Naive thymus-derived CD8-positive, alpha-beta T cell (primary cell): ENCODE measurements at regions not wholly inside any gene's neighbourhood (a gene's known extent, or its start where the extent isn't known, plus 50 kb on each side); places are given as distances from the start of the nearest gene placed in this dataset.

Source experiments
- ATAC-seq, 2 donors: fragments of 150-1000 bp; cut with Tn5 transposase in 1 of 2; sonication (Bioruptor Pico), chemical (Tn5 transposase) in 1 of 2; 1 replicate in 1 of 2; 2 replicates in 1 of 2; pipeline ENCODE4 v1.10.0; 2021; ENCODE audit warnings: mild to moderate bottlenecking in 2 of 2, moderate library complexity in 2 of 2
- POLR2A ChIA-PET: fragments of 350-600 bp; sonication (Branson Sonifier 250); formaldehyde crosslinking; loops from one replicate; lab custom pipeline; 2021; ENCODE audit warnings: antibody characterized with exemption; lab: Charles Lee
- DNase-seq, 10 donors: peaks; one replicate each; pipeline versions ENCODE4 v3.0.0 to v3.0.0-alpha.2; 2020 to 2022
- H3K27ac Mint-ChIP-seq, 10 donors: one replicate each; pipeline ENCODE4 v1.8.0; 2020 to 2022; ENCODE audit warnings: mild to moderate bottlenecking in 10 of 10, mixed read lengths in 10 of 10, moderate library complexity in 4 of 10, inconsistent platforms in 1 of 10
- H3K27me3 Mint-ChIP-seq, 5 donors: one replicate each; pipeline ENCODE4 v1.8.0; 2021 to 2022; ENCODE audit warnings: mixed read lengths in 5 of 5
- H3K36me3 Mint-ChIP-seq, 3 donors: one replicate each; pipeline ENCODE4 v1.8.0; 2020 to 2022; ENCODE audit warnings: mixed read lengths in 3 of 3, mild to moderate bottlenecking in 2 of 3, inconsistent platforms in 1 of 3
- H3K4me1 Mint-ChIP-seq, 4 donors: one replicate each; pipeline ENCODE4 v1.8.0; 2021 to 2022; ENCODE audit warnings: mixed read lengths in 4 of 4
- H3K4me3 Mint-ChIP-seq, 10 donors: one replicate each; pipeline ENCODE4 v1.8.0; 2020 to 2022; ENCODE audit warnings: mild to moderate bottlenecking in 10 of 10, mixed read lengths in 10 of 10, moderate library complexity in 6 of 10, inconsistent platforms in 1 of 10
- H3K9me3 Mint-ChIP-seq, 9 donors: one replicate each; pipeline ENCODE4 v1.8.0; 2020 to 2022; ENCODE audit warnings: mixed read lengths in 9 of 9, mild to moderate bottlenecking in 3 of 9, inconsistent platforms in 1 of 9, moderate library complexity in 1 of 9

- H3K9me3 Mint-ChIP-seq, result peaks cover 0 to 6% (median 0%) of the 10 kb centered on the region in 9 donors
- peaks cover 22 to 50% (median 45%) of the 10 kb centered on the region in 4 donors for H3K4me1 Mint-ChIP-seq
- H3K4me3 Mint-ChIP-seq, result peak overlapping the region in 1 of 10 donors; percentile 8
- ATAC-seq (no peak), DNase-seq (no peak)
- H3K36me3 Mint-ChIP-seq, result no peaks in the 10 kb centered on the region
- no peaks in the 10 kb centered on the region for H3K27me3 Mint-ChIP-seq
- POLR2A ChIA-PET, result no interaction called here
- H3K27ac Mint-ChIP-seq, result peak overlapping the region in 8 of 10 donors; percentile 4 to 72 (median 49)
Measured at GRCh38 chr13:108407495-108407894, 138.0 kb downstream of the TNFSF13B start.

- no peaks in the 10 kb centered on the region for H3K27me3 Mint-ChIP-seq
- H3K4me1 Mint-ChIP-seq, result peaks cover 23 to 52% (median 49%) of the 10 kb centered on the region in 4 donors
- H3K4me3 Mint-ChIP-seq, result peak overlapping the region in 7 of 10 donors; percentile 1 to 69 (median 38)
- H3K9me3 Mint-ChIP-seq, result peaks cover 0 to 6% (median 0%) of the 10 kb centered on the region in 9 donors
- peak in 1 of 10 donors; percentile 9 for DNase-seq
- ATAC-seq, result peak; percentile 56 to 66
- peak overlapping the region; percentile 40 to 93 (median 76) for H3K27ac Mint-ChIP-seq
- POLR2A ChIA-PET, result no interaction called here
- H3K36me3 Mint-ChIP-seq, result peaks cover 0 to 1% (median 0%) of the 10 kb centered on the region in 3 donors
Measured at GRCh38 chr13:108408672-108409071, 139.2 kb downstream of the TNFSF13B start.

GRCh38 chr13:108409730-108410129 lies 140.2 kb downstream of the TNFSF13B start:
- Mint-ChIP-seq H3K9me3 (peaks cover 0 to 6% (median 0%) of the 10 kb centered on the region in 9 donors), H3K27ac (peak overlapping the region in 7 of 10 donors; percentile 29 to 90 (median 70)), H3K36me3 (peaks cover 0 to 1% (median 0%) of the 10 kb centered on the region in 3 donors), H3K27me3 (no peaks in the 10 kb centered on the region), H3K4me1 (peaks cover 22 to 53% (median 50%) of the 10 kb centered on the region in 4 donors), H3K4me3 (peak overlapping the region in 8 of 10 donors; percentile 7 to 69 (median 54))
- ATAC-seq (peak; percentile 39 to 54), DNase-seq (peak in 3 of 10 donors; percentile 9 to 37 (median 9))
- POLR2A ChIA-PET, result no interaction called here

GRCh38 chr13:108419768-108420167 lies 150.2 kb downstream of the TNFSF13B start:
- POLR2A ChIA-PET, result no interaction called here
- ATAC-seq (no peak), DNase-seq (no peak)
- Mint-ChIP-seq H3K27ac (peak overlapping the region in 2 of 10 donors; percentile 14 to 21), H3K9me3 (peaks cover 0 to 12% (median 4%) of the 10 kb centered on the region in 9 donors), H3K4me3 (no peak overlapping the region), H3K36me3 (no peaks in the 10 kb centered on the region), H3K4me1 (peaks cover 4 to 7% (median 4%) of the 10 kb centered on the region in 4 donors), H3K27me3 (peaks cover 0 to 5% (median 2%) of the 10 kb centered on the region in 5 donors)

GRCh38 chr13:108425056-108425455 lies 155.5 kb downstream of the TNFSF13B start:
- ATAC-seq, result no peak
- POLR2A ChIA-PET, result no interaction called here
- peaks cover 0 to 7% (median 0%) of the 10 kb centered on the region in 5 donors for H3K27me3 Mint-ChIP-seq

GRCh38 chr13:108426893-108427292 lies 157.4 kb downstream of the TNFSF13B start:
- ATAC-seq, result no peak
- peaks cover 0 to 7% (median 0%) of the 10 kb centered on the region in 5 donors for H3K27me3 Mint-ChIP-seq
- H3K27ac Mint-ChIP-seq, result no peak overlapping the region
- no peak for DNase-seq
- no peaks in the 10 kb centered on the region for H3K36me3 Mint-ChIP-seq
- H3K4me1 Mint-ChIP-seq, result no peaks in the 10 kb centered on the region
- H3K4me3 Mint-ChIP-seq, result no peak overlapping the region
- no peaks in the 10 kb centered on the region for H3K9me3 Mint-ChIP-seq
- POLR2A ChIA-PET, result no interaction called here

More at GRCh38 chr13:108425056-108425455, 155.5 kb downstream of the TNFSF13B start:
- Mint-ChIP-seq H3K36me3 (no peaks in the 10 kb centered on the region), H3K27ac (no peak overlapping the region), H3K4me3 (no peak overlapping the region), H3K4me1 (no peaks in the 10 kb centered on the region), H3K9me3 (no peaks in the 10 kb centered on the region)
- no peak for DNase-seq

- Mint-ChIP-seq H3K27me3 (peaks cover 0 to 7% (median 4%) of the 10 kb centered on the region in 5 donors), H3K27ac (no peak overlapping the region), H3K4me1 (no peaks in the 10 kb centered on the region), H3K4me3 (no peak overlapping the region), H3K36me3 (no peaks in the 10 kb centered on the region), H3K9me3 (no peaks in the 10 kb centered on the region)
- no peak for DNase-seq
- POLR2A ChIA-PET, result no interaction called here
- no peak for ATAC-seq
Measured at GRCh38 chr13:108427355-108427754, 157.8 kb downstream of the TNFSF13B start.

GRCh38 chr13:108428691-108429090 lies 159.2 kb downstream of the TNFSF13B start:
- POLR2A ChIA-PET, result no interaction called here
- DNase-seq, result no peak
- no peak for ATAC-seq
- Mint-ChIP-seq H3K27ac (no peak overlapping the region), H3K9me3 (no peaks in the 10 kb centered on the region), H3K27me3 (peaks cover 0 to 7% (median 4%) of the 10 kb centered on the region in 5 donors), H3K4me1 (no peaks in the 10 kb centered on the region), H3K36me3 (no peaks in the 10 kb centered on the region), H3K4me3 (no peak overlapping the region)

GRCh38 chr13:108433976-108434755 lies 164.6 kb downstream of the TNFSF13B start:
- POLR2A ChIA-PET, result no interaction called here
- Mint-ChIP-seq H3K36me3 (no peaks in the 10 kb centered on the region), H3K27ac (no peak overlapping the region), H3K27me3 (peaks cover 0 to 17% (median 7%) of the 10 kb centered on the region in 5 donors), H3K4me3 (no peak overlapping the region), H3K4me1 (no peaks in the 10 kb centered on the region), H3K9me3 (peaks cover 0 to 2% (median 0%) of the 10 kb centered on the region in 9 donors)
- DNase-seq, result no peak
- no peak for ATAC-seq

- H3K36me3 Mint-ChIP-seq, result no peaks in the 10 kb centered on the region
- H3K27me3 Mint-ChIP-seq, result peaks cover 0 to 17% (median 7%) of the 10 kb centered on the region in 5 donors
- no peak overlapping the region for H3K27ac Mint-ChIP-seq
- no peak overlapping the region for H3K4me3 Mint-ChIP-seq
- H3K9me3 Mint-ChIP-seq, result peaks cover 0 to 2% (median 0%) of the 10 kb centered on the region in 9 donors
- POLR2A ChIA-PET, result no interaction called here
- no peaks in the 10 kb centered on the region for H3K4me1 Mint-ChIP-seq
- DNase-seq (no peak), ATAC-seq (no peak)
Measured at GRCh38 chr13:108435393-108436149, 166.1 kb downstream of the TNFSF13B start.

GRCh38 chr13:108437496-108437895 lies 168.0 kb downstream of the TNFSF13B start:
- Mint-ChIP-seq H3K27ac (no peak overlapping the region), H3K27me3 (peaks cover 0 to 17% (median 7%) of the 10 kb centered on the region in 5 donors)
- POLR2A ChIA-PET, result no interaction called here

GRCh38 chr13:108439556-108439955 lies 170.0 kb downstream of the TNFSF13B start:
- Mint-ChIP-seq H3K9me3 (peaks cover 0 to under 1% (median 0%) of the 10 kb centered on the region in 9 donors), H3K36me3 (no peaks in the 10 kb centered on the region), H3K27ac (peak overlapping the region in 1 of 10 donors; percentile 7), H3K4me3 (no peak overlapping the region), H3K4me1 (no peaks in the 10 kb centered on the region), H3K27me3 (peaks cover 0 to 12% (median 7%) of the 10 kb centered on the region in 5 donors)
- ATAC-seq, result no peak
- POLR2A ChIA-PET, result no interaction called here
- no peak for DNase-seq

More at GRCh38 chr13:108437496-108437895, 168.0 kb downstream of the TNFSF13B start:
- Mint-ChIP-seq H3K4me1 (no peaks in the 10 kb centered on the region), H3K4me3 (no peak overlapping the region), H3K36me3 (no peaks in the 10 kb centered on the region), H3K9me3 (peaks cover 0 to 2% (median 0%) of the 10 kb centered on the region in 9 donors)
- no peak for ATAC-seq
- DNase-seq, result no peak
